Activated CD8-positive, alpha-beta T cell treated with anti-CD3 and anti-CD28 coated beads for 36 hours (primary cell): ENCODE measurements at regions not wholly inside any gene's neighbourhood (a gene's known extent, or its start where the extent isn't known, plus 50 kb on each side); places are given as distances from the start of the nearest gene placed in this dataset.
"Not testable (repeated sequence)": the region's sequence is repeated elsewhere in the genome, so short reads cannot be mapped to it uniquely, and the experiment has no call there.

Experiments used
- ATAC-seq: fragments of 200-7000 bp; cut with Tn5 transposase; one replicate; pipeline ENCODE4 v1.10.0; 2021; ENCODE audit warnings: mild to moderate bottlenecking, moderate library complexity
- CTCF ChIA-PET: fragments of 350-600 bp; sonication (Branson Sonifier 250); formaldehyde crosslinking; loops from one replicate; lab custom pipeline; 2021; ENCODE audit warnings: antibody characterized with exemption; lab: Charles Lee
- POLR2A ChIA-PET: fragments of 350-600 bp; sonication (Branson Sonifier 250); formaldehyde crosslinking; loops from one replicate; lab custom pipeline; 2021; ENCODE audit warnings: antibody characterized with exemption; lab: Charles Lee
- DNase-seq: peaks from one replicate; pipeline ENCODE4 v3.0.0-alpha.2; 2020
- H3K27ac Mint-ChIP-seq: one replicate; pipeline ENCODE4 v1.8.0; 2021; ENCODE audit warnings: mild to moderate bottlenecking, mixed read lengths
- H3K27me3 Mint-ChIP-seq: one replicate; pipeline ENCODE4 v1.8.0; 2021; ENCODE audit warnings: mixed read lengths
- H3K36me3 Mint-ChIP-seq: one replicate; pipeline ENCODE4 v1.8.0; 2021; ENCODE audit warnings: low read depth, mixed read lengths
- H3K4me1 Mint-ChIP-seq: one replicate; pipeline ENCODE4 v1.8.0; 2021; ENCODE audit warnings: low read depth, mixed read lengths
- H3K4me3 Mint-ChIP-seq: one replicate; pipeline ENCODE4 v1.8.0; 2021; ENCODE audit warnings: mild to moderate bottlenecking, moderate library complexity, mixed read lengths
- H3K9me3 Mint-ChIP-seq: one replicate; pipeline ENCODE4 v1.8.0; 2021; ENCODE audit warnings: mixed read lengths
- intact Hi-C: fragments of 100-400 bp; cut with micrococcal nuclease; formaldehyde crosslinking; loops from one replicate; pipeline ENCODE4 v1.10.0; 2022
- TF ChIP-seq, protein P1 (sequence below): fragments of 200-600 bp; IDR thresholded peaks from one replicate; pipeline ENCODE4 v1.8.0; 2022; ENCODE audit warnings: antibody characterized with exemption, mild to moderate bottlenecking

DNA sequence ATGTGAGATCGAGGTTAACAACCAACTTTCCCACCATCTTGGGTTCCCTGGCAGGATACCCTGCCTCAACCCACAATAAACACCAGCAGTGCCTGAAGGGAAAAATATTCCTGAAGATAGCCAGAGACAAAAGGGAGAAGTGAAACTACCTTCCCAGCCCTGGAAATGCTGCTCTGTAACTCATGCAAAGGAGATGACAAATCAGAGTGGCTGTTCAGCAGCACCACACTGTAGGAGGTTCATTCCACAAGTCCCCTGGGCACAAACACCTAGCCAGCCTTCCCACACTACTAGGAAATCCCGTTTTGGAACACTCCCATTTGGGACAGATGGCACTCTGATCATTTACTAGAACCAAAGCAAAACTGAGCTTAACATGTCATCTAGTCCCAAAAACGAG, 190.7 kb upstream of the RBBP8 start:
- TF ChIP-seq, protein P1, sequence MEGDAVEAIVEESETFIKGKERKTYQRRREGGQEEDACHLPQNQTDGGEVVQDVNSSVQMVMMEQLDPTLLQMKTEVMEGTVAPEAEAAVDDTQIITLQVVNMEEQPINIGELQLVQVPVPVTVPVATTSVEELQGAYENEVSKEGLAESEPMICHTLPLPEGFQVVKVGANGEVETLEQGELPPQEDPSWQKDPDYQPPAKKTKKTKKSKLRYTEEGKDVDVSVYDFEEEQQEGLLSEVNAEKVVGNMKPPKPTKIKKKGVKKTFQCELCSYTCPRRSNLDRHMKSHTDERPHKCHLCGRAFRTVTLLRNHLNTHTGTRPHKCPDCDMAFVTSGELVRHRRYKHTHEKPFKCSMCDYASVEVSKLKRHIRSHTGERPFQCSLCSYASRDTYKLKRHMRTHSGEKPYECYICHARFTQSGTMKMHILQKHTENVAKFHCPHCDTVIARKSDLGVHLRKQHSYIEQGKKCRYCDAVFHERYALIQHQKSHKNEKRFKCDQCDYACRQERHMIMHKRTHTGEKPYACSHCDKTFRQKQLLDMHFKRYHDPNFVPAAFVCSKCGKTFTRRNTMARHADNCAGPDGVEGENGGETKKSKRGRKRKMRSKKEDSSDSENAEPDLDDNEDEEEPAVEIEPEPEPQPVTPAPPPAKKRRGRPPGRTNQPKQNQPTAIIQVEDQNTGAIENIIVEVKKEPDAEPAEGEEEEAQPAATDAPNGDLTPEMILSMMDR, result no peak

DNA sequence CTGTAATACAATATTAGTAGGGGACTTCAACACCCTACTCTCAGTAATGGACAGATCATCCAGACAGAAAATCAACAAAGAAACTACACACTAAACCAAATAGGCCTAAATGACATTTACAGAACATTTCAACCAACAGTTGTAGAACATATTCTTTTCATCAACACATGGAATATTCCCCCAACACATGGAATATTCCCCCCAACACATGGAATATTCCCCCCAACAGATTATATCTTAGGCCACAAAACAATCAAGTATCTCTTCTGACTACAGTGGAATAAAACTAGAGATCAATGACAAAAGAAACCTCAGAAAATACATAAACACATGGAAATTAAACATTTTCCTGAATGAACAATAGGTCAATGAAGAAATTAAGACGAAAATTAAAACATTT, 187.2 kb upstream of the RBBP8 start:
- TF ChIP-seq, protein P1, result no peak
- Mint-ChIP-seq H3K4me3 (no peak overlapping the region), H3K9me3 (peaks cover 11% of the 10 kb centered on the region), H3K27me3 (peaks cover 16% of the 10 kb centered on the region), H3K36me3 (no peaks in the 10 kb centered on the region), H3K4me1 (peaks cover 4% of the 10 kb centered on the region), H3K27ac (no peak overlapping the region)
- ATAC-seq (no peak), DNase-seq (no peak)
- ChIA-PET POLR2A (no interaction called here), CTCF (no interaction called here)
- intact Hi-C loops, result no loop called here

More for the DNA sequence above, 190.7 kb upstream of the RBBP8 start:
- CTCF ChIA-PET, result no interaction called here
- no peak overlapping the region for H3K27ac Mint-ChIP-seq
- no peak overlapping the region for H3K4me3 Mint-ChIP-seq
- peaks cover 11% of the 10 kb centered on the region for H3K27me3 Mint-ChIP-seq
- H3K9me3 Mint-ChIP-seq, result peaks cover 7% of the 10 kb centered on the region
- no peak for ATAC-seq
- no peak for DNase-seq
- POLR2A ChIA-PET, result no interaction called here
- no peaks in the 10 kb centered on the region for H3K36me3 Mint-ChIP-seq
- intact Hi-C loops, result no loop called here
- H3K4me1 Mint-ChIP-seq, result peaks cover 7% of the 10 kb centered on the region

DNA sequence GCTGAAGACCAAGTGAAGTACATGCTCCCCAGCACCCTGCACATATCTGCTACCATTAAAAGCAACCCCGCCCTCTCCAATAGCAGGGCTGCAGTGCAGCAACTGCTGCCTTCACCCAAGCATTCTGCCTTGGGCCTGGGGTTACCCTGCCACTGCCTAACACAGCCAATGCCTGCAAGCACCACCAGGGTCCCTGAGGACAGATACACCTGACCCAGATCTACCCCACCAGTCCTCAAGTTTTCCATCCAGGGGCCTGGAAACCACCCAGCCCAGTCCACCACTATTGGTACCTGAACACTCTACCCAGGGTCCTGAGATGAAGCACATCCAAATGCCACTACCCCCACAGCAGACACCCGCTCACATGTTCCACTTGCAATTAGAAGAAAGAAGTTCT, 181.1 kb upstream of the RBBP8 start:
- Mint-ChIP-seq H3K36me3 (no peaks in the 10 kb centered on the region), H3K27me3 (peaks cover 25% of the 10 kb centered on the region), H3K9me3 (peaks cover 4% of the 10 kb centered on the region), H3K4me3 (no peak overlapping the region), H3K4me1 (no peaks in the 10 kb centered on the region), H3K27ac (no peak overlapping the region)
- DNase-seq, result no peak
- ATAC-seq, result no peak
- TF ChIP-seq, protein P1, result no peak
- ChIA-PET POLR2A (no interaction called here), CTCF (no interaction called here)
- intact Hi-C loops, result loop anchor here (10.0 kb wide), 1 partner anchor 57 kb away; no protein-coding TSS in a partner anchor

DNA sequence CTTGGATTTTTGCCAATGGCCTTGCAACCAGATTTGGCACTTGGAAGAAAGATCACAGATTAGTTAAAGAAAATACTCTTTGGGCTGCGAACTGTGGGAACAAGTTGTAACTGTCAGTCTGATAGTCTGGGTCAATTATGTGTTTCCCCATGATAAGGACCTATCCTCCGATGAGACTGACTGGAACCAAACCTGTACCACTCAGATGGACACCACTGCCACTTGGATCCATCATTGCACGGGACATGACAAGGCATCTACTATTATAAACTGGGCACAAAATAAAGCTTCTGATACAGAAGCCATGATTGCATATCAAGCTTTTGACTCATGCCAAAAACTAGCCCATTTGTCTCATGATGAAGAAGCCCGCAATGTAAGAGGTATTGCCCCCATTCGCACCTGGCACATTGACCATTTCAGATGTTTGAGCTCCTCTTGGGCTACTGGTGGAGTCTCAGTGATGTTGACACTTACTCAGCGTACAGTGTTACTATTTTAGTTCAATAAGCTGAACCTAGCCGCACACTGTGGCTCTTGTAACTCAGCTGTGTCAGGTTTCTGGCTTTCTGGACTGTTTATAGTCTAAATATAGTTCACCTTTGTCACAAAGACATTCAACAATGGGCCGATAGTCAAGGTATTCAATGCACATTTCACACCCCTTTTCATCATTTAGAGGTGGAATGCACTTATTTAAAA, 179.8 kb upstream of the RBBP8 start:
- CTCF ChIA-PET, result no interaction called here

DNA sequence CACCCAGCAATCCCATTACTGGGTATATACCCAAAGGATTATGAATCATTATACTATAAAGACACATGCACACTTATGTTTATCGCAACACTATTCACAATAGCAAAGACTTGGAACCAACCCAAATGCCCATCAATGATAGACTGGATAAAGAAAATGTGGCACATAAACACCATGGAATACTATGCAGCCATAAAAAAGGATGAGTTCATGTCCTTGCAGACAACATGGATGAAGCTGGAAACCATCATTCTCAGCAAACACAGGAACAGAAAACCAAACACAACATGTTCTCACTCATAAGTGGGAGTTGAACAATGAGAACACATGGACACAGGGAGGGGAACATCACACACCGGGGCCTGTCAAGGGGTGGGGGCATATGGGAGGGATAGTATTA, 169.1 kb upstream of the RBBP8 start:
- H3K27me3 Mint-ChIP-seq, result peaks cover 29% of the 10 kb centered on the region
- H3K36me3 Mint-ChIP-seq, H3K9me3 Mint-ChIP-seq, H3K4me1 Mint-ChIP-seq, H3K27ac Mint-ChIP-seq, intact Hi-C loops, POLR2A ChIA-PET, DNase-seq, H3K4me3 Mint-ChIP-seq, CTCF ChIA-PET, ATAC-seq: not testable (repeated sequence)

More for the DNA sequence above, 179.8 kb upstream of the RBBP8 start:
- ATAC-seq, result no peak
- DNase-seq, result no peak
- peaks cover 1% of the 10 kb centered on the region for H3K9me3 Mint-ChIP-seq
- POLR2A ChIA-PET, result no interaction called here
- H3K36me3 Mint-ChIP-seq, result no peaks in the 10 kb centered on the region
- intact Hi-C loops, result loop anchor here (10.0 kb wide), 1 partner anchor 58 kb away; no protein-coding TSS in a partner anchor
- TF ChIP-seq, protein P1, result no peak
- H3K4me3 Mint-ChIP-seq, result no peak overlapping the region
- H3K27ac Mint-ChIP-seq, result no peak overlapping the region
- peaks cover 20% of the 10 kb centered on the region for H3K27me3 Mint-ChIP-seq
- H3K4me1 Mint-ChIP-seq, result no peaks in the 10 kb centered on the region
